ENCODE measurements at regions not wholly inside any gene's neighbourhood (a gene's known extent, or its start where the extent isn't known, plus 50 kb on each side); places are given as distances from the start of the nearest gene placed in this dataset.

DNA sequence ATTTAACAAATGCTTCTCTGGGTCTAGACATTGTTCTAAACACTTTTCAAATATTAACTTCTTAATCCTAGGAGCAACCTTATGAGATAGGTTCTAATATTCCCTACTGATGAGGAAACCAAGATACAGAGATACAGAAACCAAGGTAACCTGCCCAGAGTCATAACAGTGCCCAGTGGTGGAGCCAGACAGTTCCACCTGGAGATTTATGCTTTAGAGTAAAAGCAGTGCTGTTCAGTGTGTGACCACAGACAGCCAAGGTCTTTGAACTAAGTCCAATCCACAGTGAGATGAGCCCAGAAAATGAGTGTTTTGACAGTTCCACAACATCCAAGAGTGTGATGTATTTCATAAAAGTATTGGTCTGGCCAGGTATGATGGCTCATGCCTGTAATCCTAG lies 105.2 kb upstream of the UMPS start:
- TF ChIP-seq, protein P1, sequence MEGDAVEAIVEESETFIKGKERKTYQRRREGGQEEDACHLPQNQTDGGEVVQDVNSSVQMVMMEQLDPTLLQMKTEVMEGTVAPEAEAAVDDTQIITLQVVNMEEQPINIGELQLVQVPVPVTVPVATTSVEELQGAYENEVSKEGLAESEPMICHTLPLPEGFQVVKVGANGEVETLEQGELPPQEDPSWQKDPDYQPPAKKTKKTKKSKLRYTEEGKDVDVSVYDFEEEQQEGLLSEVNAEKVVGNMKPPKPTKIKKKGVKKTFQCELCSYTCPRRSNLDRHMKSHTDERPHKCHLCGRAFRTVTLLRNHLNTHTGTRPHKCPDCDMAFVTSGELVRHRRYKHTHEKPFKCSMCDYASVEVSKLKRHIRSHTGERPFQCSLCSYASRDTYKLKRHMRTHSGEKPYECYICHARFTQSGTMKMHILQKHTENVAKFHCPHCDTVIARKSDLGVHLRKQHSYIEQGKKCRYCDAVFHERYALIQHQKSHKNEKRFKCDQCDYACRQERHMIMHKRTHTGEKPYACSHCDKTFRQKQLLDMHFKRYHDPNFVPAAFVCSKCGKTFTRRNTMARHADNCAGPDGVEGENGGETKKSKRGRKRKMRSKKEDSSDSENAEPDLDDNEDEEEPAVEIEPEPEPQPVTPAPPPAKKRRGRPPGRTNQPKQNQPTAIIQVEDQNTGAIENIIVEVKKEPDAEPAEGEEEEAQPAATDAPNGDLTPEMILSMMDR (conservative IDR thresholded peaks at IDR 0.05) = no peak
- no peak for TF ChIP-seq EZH2 (IDR thresholded peaks at IDR 0.05; ENCODE audit: low read depth)
